Esophagus squamous epithelium (tissue), 5 donors: ENCODE measurements at regions not wholly inside any gene's neighbourhood (a gene's known extent, or its start where the extent isn't known, plus 50 kb on each side); places are given as distances from the start of the nearest gene placed in this dataset.

Experiments
- DNase-seq: peaks from one replicate; lab custom pipeline; 2025; lab: John Stamatoyannopoulos, UW
- H3K27ac ChIP-seq, 4 donors: fragments of 200-600 bp; sonication (generic); one replicate each; pipeline ENCODE4 v1.5.1; 2016 to 2019; ENCODE audit warnings: mild to moderate bottlenecking in 1 of 4
- H3K27me3 ChIP-seq, 4 donors: fragments of 200-600 bp; sonication (generic); 1 replicate in 3 of 4; 2 replicates in 1 of 4; pipeline versions ENCODE4 v1.5.1 to v1.6.0; 2017 to 2021; ENCODE audit warnings: antibody characterized with exemption in 1 of 4
- H3K36me3 ChIP-seq, 3 donors: fragments of 200-600 bp; sonication (generic); one replicate each; pipeline ENCODE4 v1.5.1; 2016 to 2019
- H3K4me1 ChIP-seq, 3 donors: fragments of 200-600 bp; sonication (generic); one replicate each; pipeline ENCODE4 v1.5.1; 2017 to 2019
- H3K4me3 ChIP-seq, 4 donors: fragments of 200-600 bp; sonication (generic); 1 replicate in 3 of 4; 2 replicates in 1 of 4; pipeline ENCODE4 v1.5.1; 2016 to 2019; ENCODE audit warnings: mild to moderate bottlenecking in 2 of 4, moderate library complexity in 1 of 4
- H3K9me3 ChIP-seq, 3 donors: fragments of 200-600 bp; sonication (generic); one replicate each; pipeline ENCODE4 v1.5.1; 2016 to 2019
- CTCF ChIP-seq, 6 experiments: fragments of 450-650 bp in 4 of 6; fragments of 200-600 bp in 2 of 6; sonication (generic) in 2 of 6; IDR thresholded peaks; one replicate each; pipeline ENCODE4 v1.5.1; 2016 to 2019; ENCODE audit warnings: antibody characterized with exemption in 6 of 6, mild to moderate bottlenecking in 4 of 6, moderate library complexity in 4 of 6
- POLR2A ChIP-seq, 4 donors: fragments of 450-650 bp; IDR thresholded peaks; one replicate each; pipeline ENCODE4 v1.6.1; 2017; ENCODE audit warnings: antibody characterized with exemption in 4 of 4, mild to moderate bottlenecking in 4 of 4, moderate library complexity in 3 of 4
- WGBS, 2 donors: methylation state at CpG; one replicate each; pipeline ENCODE4 v1.1.5; 2018; 5-methylcytosine and 5-hydroxymethylcytosine counted together
- intact Hi-C: fragments of 100-400 bp; cut with DNase I; formaldehyde crosslinking; loops from one replicate; pipeline ENCODE4 v1.15.0; 2022
- donor health status: DM: yes; HTN: yes; CAD: no.

GRCh38 chr12:28023156-28023887 lies 50.8 kb upstream of the PTHLH start:
- Histone ChIP-seq H3K9me3 (no peaks in the 10 kb centered on the region), H3K36me3 (no peaks in the 10 kb centered on the region), H3K27me3 (no peaks in the 10 kb centered on the region), H3K27ac (peak overlapping the region in 2 of 4 donors; percentile 15 to 48), H3K4me1 (no peaks in the 10 kb centered on the region), H3K4me3 (no peak overlapping the region)
- TF ChIP-seq CTCF (IDR thresholded peaks at IDR 0.05) (no peak), POLR2A (IDR thresholded peaks at IDR 0.05) (no peak)
- intact Hi-C loops: no loop called here
- DNase-seq: no peak
- 49 to 54% methylated on average over 3 to 5 of the region's 5 CpGs for WGBS, 2 donors

GRCh38 chr12:28024231-28024995 lies 51.9 kb upstream of the PTHLH start:
- TF ChIP-seq CTCF (IDR thresholded peaks at IDR 0.05) (no peak), POLR2A (IDR thresholded peaks at IDR 0.05) (no peak)
- no peak overlapping the region for H3K4me3 ChIP-seq
- H3K27ac ChIP-seq: no peak overlapping the region
- H3K4me1 ChIP-seq: no peaks in the 10 kb centered on the region
- H3K36me3 ChIP-seq: no peaks in the 10 kb centered on the region
- whole genome bisulfite sequencing, 2 donors: 67 to 91% methylated on average over 3 of the region's 3 CpGs
- H3K9me3 ChIP-seq: no peaks in the 10 kb centered on the region
- intact Hi-C loops: no loop called here
- DNase-seq: no peak
- no peaks in the 10 kb centered on the region for H3K27me3 ChIP-seq

- DNase-seq: no peak
- no peaks in the 10 kb centered on the region for H3K4me1 ChIP-seq
- no peaks in the 10 kb centered on the region for H3K36me3 ChIP-seq
- no peak overlapping the region for H3K27ac ChIP-seq
- no peaks in the 10 kb centered on the region for H3K9me3 ChIP-seq
- H3K27me3 ChIP-seq: no peaks in the 10 kb centered on the region
- TF ChIP-seq CTCF (IDR thresholded peaks at IDR 0.05) (no peak), POLR2A (IDR thresholded peaks at IDR 0.05) (no peak)
- H3K4me3 ChIP-seq: no peak overlapping the region
- 91 to 93% methylated on average over 10 to 11 of the region's 11 CpGs for WGBS, 2 donors
- intact Hi-C loops: no loop called here
Measured at GRCh38 chr12:28025821-28026505, 53.4 kb upstream of the PTHLH start.

- intact Hi-C loops: no loop called here
- WGBS, 2 donors: 60 to 77% methylated on average over 4 to 5 of the region's 5 CpGs
- TF ChIP-seq CTCF (IDR thresholded peaks at IDR 0.05): no peak
- TF ChIP-seq POLR2A (IDR thresholded peaks at IDR 0.05): no peak
Measured at GRCh38 chr12:28026701-28027100, 54.2 kb upstream of the PTHLH start.

GRCh38 chr12:28027328-28027727 lies 54.8 kb upstream of the PTHLH start:
- 66 to 72% methylated on average over 4 to 5 of the region's 5 CpGs for WGBS, 2 donors
- no peak overlapping the region for H3K4me3 ChIP-seq
- no peak for TF ChIP-seq POLR2A (IDR thresholded peaks at IDR 0.05)
- TF ChIP-seq CTCF (IDR thresholded peaks at IDR 0.05): no peak
- H3K27me3 ChIP-seq: no peaks in the 10 kb centered on the region
- peaks cover 0 to 3% (median 0%) of the 10 kb centered on the region in 3 donors for H3K4me1 ChIP-seq
- no peak overlapping the region for H3K27ac ChIP-seq
- DNase-seq: no peak
- no peaks in the 10 kb centered on the region for H3K36me3 ChIP-seq
- intact Hi-C loops: no loop called here
- H3K9me3 ChIP-seq: no peaks in the 10 kb centered on the region

More at GRCh38 chr12:28026701-28027100, 54.2 kb upstream of the PTHLH start:
- no peak overlapping the region for H3K27ac ChIP-seq
- H3K4me1 ChIP-seq: no peaks in the 10 kb centered on the region
- no peak overlapping the region for H3K4me3 ChIP-seq
- H3K36me3 ChIP-seq: no peaks in the 10 kb centered on the region
- DNase-seq: no peak
- H3K27me3 ChIP-seq: no peaks in the 10 kb centered on the region
- H3K9me3 ChIP-seq: no peaks in the 10 kb centered on the region
